ENCODE measurements at regions not wholly inside any gene's neighbourhood (a gene's known extent, or its start where the extent isn't known, plus 50 kb on each side); places are given as distances from the start of the nearest gene placed in this dataset.
A peak's percentile ranks its signal among the peaks of the same experiment; 100 is the strongest.
"Not testable (repeated sequence)": the region's sequence is repeated elsewhere in the genome, so short reads cannot be mapped to it uniquely, and the experiment has no call there.

DNA sequence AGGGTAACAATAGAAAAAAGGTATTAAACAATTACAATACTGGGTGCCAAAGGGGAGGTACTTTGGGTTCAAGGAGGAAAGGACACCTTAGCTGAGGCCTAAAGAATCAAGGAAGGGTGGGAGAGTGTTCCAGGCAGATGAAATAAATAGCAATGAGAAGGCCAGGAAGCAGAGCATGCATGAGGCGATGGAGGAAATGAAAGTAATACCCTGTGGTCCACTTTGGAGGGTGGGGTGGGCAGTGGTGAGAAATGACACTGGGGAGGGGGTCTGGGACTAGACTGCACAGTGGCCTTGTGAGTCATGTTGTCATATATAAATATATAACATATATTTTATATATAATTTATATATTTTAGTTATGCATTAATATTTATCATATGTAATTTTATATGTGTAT is 55.9 kb downstream of the BHLHE40 start:
- DNase-seq (ENCODE audit: low read depth): no peak

DNA sequence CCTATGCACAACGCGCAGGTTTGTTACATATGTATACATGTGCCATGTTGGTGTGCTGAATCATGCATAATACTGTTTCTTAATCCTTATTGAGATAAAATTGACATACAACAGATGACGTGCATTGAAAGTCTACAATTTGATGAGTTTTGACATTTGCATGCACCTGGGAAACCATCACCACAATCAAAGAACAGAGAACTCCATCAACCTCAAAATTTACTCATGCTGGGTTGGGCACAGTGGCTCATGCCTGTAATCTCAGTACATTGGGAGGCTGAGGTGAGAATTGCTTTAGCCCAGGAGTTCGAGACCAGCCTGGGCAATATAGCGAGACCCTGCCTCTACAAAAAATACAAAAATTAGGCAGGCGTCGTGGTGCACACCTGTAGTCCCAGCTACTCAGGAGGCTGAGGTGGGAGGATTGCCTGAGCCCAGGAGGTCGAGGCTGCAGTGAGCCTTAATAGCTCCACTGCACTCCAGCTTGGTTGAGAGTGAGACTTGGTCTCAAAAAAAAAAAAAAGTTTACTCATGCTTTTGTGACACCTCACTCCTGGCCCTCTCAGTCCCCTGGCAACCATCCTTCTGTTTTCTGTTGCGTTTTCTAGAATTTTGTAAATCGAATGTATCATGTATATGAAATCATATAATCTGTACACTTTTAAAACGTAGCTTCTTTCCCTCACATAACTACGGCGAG is 56.6 kb downstream of the BHLHE40 start:
- DNase-seq (ENCODE audit: low read depth): no peak

DNA sequence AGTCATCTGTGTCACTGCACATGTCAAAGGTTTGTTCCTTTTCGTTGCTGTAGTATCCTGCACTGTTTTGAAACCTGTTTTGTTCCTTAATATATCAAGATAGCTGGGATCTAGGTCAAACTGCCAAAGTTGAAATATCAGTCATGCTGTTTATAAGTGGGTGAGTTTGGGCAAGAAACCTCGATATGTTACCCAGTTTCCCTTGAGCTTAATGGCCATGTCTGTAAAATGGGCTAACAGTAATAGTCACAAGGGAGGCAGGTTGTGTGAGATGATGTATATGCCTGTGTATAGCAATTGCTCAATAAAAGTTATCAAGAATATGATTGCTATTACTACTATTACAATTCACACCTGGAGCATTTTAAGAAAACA is 57.1 kb downstream of the BHLHE40 start:
- DNase-seq (ENCODE audit: low read depth): no peak

DNA sequence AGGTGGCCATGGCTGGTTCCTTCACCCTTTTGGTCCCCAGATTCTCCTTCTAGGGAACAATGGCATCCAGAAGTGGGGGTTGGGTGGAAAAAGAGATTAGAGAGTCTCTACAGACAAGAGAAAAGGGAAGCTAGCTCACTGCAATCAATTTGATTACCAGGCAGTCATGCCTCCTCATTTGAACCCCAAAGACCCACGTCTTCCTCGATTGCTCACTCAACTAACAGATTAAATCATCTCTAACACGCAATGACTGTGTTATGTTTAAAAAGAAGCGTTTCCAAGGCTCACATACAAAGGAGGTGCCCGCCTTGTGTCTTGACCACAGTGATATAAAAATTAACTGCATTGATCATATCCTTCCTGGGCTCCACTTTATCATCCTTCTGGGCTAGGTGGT is 57.6 kb downstream of the BHLHE40 start:
- DNase-seq (ENCODE audit: low read depth): no peak

DNA sequence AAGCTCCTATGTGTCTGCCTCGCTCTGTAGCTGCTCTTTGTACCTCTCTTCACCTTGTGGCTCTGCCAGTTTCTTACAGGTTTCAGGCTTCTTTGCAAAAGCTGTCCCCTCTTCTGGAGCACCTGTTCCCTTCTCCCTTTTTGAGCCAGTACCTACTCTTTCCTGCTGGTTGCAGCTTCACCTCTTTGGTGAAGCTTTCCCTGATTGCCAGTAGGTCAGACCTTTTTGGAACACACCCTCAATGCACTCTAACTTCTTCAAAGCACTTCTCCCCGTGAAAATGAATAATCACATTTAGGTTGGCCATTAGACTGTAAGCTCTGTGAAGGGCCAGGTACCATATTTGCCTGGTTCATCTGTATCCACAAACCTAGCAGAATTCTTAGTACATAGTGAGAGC is 60.3 kb downstream of the BHLHE40 start:
- DNase-seq (ENCODE audit: low read depth): no peak

DNA sequence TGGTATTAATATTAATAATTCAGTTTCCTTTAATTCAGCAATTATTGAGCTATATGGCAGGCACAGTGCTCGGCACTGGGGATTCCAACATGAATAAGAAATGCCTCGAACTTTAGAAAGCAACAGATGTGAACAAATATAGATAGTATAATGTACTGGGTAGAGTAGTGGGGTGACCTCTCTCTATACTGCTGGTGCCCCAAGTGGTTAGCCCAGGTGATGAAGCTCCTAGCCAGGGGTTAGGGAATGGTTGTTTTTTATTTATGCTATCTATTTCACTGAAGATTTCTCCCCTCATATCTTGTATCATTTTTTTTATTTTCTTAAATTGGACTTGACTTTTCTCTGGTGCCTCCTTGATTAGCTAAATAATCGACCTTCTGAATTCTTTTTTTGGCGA is 62.1 kb downstream of the BHLHE40 start:
- DNase-seq (ENCODE audit: low read depth): no peak

DNA sequence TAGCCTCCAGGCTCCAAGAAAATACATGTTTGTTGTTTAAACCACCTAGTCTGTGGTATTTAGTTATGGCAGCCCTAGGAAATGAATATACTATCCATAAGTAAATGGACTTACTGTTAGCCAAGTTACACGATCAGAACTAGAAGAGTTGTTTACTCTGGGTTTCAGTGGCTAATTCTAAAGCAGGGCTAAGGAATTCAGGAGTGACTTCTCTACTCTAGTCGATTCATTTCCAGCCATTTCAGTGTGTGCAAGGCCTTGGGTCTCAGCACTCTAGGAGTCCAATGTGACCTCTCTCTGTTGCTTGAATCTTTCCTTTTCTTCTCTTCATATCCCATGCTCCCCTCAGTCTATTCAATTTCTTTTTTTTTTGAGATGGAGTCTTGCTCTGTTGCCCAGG is 66.7 kb downstream of the BHLHE40 start:
- no peak for DNase-seq (ENCODE audit: low read depth)

DNA sequence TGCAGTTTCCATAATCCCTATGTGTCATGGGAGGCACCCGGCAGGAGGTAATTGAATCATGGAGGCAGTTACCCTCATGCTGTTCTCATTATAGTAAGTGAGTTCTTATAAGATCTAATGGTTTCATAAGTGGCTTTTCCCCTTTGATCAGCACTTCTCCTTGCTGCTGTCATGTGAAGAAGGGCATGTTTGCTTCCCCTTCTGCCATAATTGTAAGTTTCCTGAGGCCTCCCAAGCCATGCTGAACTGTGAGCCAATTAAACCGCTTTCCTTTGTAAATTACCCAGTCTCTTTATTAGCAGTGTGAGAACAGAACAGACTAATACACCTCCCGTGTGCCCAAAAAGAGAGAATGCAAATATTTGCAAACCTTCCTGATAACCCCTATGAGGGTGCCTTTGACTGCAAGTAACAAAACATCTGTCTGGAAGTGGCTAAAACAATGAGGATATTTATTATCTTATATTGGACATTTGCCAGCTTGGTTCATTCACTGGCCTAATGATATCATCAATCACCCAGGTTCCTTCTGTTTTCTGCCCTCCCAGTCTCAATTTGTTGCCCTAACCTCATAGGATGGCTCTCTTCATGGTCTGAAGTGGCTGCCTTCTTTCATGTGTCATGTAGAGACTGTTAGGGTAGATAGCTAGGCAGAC is 68.7 kb downstream of the BHLHE40 start:
- no peak for DNase-seq (ENCODE audit: low read depth)

DNA sequence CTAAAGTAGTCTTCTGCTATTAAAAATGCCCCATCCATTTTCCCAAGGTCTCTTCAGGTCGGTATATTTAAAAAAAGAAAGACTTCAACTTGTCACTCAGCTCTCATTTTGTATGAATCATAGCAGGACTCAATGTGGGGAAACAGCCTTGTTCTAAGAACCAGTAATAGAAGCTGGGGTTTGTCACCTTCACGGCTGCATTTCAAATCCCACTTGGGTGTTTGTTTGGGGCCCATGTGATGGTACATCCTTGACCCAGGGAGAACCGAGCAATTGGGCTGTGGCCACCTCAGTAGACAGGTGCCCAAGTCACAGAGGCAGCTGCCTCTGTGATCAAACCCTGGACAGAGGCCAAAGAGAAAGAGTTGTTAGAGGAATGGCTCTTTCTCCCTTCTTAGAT is 70.3 kb upstream of the ARL8B start:
- DNase-seq (ENCODE audit: low read depth): no peak

DNA sequence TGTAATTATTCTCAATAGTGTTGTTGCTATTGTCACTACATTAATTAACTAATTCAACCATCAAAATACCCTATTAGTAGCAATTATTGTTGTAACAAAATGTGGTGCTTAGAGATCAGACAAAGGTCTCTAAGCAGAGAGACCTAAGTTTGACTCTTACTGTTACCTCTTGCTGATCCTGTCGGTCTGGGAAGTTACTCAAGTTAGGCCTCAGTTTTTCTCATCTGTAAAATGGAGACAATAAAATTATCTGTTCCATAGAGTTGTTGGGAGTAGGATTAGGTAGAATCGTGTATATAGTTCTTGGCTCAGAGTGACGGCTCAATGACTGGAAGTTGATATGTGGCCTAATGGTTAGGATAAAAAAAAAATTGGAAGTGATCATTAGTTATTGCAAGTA is 69.8 kb upstream of the ARL8B start:
- DNase-seq (ENCODE audit: low read depth): no peak

DNA sequence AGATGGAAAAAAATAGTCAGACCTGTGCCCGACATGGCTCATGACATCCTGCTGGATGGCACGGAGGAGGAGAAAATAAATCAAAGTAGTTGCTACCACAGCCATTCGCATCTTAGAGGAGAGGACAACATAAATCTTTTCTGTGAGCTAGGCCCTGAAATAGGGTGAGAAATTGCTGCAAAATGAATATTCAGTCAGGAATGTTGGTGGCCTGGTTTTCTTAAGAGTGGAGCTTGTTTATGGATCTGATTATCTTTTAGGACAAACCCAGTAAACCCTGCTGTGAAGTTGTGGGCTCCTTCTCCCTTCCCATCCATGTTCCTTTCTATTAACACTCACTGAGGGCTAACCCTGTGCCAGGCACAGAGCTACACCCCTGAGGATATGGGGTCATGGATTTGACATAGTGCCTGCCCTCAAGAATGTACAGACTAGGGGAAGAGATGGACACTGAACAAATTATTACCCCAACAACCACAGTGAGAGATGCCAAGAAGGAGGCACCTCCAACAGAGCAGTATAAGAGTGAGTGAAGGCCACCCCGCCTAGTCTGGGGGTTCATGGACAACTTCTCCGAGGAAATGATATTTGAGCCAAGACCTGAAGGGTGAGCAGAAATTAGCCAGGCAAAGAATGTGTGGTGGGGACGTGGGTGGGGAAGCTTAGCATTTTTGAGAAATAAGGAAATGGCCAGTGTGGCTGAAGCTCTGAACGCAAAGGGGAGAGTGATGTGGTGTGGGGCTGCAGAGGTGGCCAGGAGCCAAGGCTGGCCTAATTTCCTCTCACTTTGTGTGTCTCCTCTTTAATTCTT is 68.9 kb upstream of the ARL8B start:
- no peak for DNase-seq (ENCODE audit: low read depth)

DNA sequence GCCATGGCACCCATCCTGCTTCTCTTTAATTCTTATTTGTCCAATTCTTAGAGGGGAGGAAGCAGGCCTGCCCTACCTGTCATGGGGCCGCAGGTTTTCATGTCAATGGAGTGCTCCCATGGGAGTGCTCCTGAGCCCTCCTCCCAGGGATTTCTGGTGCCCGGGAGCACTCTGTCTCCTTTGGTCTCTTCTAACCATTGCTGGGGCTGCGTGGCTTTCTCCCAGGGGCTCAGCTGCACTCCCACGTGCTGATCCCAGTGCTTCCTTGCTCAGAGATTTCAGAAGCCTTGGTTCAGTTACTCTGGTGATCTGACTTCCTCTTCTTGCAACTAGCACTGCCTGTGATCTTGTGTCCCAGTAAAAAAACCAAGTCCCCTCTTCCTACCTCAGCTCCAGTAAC is 68.0 kb upstream of the ARL8B start:
- no peak for DNase-seq (ENCODE audit: low read depth)

DNA sequence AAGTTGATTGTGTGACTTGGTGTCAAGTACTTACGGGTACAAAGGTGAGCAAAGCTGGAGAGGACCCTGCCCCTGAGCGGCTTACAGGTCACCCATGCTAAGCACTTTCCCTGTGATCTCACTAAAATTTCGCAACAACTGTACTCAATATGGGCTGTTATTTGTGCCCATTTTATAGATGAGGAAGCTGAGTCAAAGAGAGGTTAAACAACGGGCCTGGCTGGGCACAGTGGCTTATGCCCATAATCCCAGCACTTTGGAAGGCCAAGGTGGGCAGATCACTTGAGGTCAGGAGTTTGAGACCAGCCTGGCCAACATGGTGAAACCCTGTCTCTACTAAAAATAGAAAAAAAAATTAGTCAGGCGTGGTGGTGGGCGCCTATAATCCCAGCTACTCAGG is 67.5 kb upstream of the ARL8B start:
- not testable (repeated sequence) for DNase-seq (ENCODE audit: low read depth)

DNA sequence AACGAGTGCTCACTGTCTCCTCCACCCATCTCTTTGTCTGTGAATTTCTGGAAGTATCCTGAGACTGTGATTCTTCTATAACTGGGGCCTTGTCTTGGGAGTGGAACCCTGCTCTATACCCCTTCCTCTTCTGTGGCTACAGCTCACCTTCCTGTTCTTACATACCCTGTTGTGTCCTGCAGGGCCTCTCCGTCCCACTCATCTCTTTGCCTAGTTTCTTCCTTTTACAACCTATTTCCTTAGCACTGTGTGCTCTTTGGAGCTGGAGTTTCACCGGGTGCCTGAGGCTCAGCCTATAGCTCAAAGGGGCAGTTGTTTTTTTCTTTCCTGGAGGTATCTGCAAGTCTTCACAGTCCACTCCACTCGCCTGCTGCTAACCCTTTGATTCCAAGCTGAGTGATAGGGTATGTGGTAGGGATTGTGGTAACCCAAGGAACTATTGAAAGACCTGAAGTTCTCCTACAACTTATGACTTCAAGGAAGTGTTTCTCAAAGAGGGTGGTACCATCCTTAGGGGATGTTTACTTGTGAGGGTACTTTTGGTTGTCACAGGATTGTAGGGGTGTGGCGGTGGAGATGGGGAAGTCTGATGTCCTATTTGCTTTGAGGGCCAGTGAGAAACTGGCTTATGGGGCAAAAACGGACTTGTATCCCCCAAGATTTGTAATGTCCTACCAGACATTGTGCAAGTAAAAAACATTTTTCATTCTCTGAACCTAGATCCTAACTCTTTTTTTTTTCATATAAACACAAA is 66.6 kb upstream of the ARL8B start:
- DNase-seq (ENCODE audit: low read depth): no peak

DNA sequence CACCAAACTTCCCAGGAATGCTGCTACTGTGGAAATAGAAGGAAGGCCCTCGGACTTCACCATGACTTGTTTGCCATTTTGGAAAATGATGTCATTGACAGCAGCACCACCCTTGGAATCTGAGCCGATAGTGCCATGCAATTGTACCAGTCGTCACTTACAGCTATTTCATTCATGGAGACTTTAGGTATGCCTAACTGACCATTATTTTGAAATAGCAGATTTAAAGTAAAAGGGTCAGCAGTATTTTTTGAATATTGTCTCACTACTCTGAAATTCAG is 66.0 kb upstream of the ARL8B start:
- no peak for DNase-seq (ENCODE audit: low read depth)

DNA sequence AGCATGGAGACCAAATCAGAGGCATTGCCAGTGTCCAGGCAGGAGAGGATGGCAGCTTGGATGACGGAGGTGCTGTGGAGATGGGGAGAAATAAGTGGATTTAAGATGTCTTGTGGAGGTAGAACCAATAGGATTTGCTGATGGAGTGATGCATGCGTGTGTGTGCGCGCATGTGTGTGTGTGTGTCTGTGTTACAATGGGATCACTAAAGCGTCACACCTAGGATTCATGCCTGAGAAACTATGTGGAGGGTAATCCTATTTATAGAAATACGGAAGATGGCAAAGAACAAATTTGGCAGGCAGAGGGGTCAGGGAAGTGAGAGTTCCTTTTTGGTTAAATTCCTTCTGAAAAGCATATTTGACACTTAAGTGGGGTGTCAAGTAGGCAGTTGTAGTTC is 64.8 kb upstream of the ARL8B start:
- no peak for DNase-seq (ENCODE audit: low read depth)

DNA sequence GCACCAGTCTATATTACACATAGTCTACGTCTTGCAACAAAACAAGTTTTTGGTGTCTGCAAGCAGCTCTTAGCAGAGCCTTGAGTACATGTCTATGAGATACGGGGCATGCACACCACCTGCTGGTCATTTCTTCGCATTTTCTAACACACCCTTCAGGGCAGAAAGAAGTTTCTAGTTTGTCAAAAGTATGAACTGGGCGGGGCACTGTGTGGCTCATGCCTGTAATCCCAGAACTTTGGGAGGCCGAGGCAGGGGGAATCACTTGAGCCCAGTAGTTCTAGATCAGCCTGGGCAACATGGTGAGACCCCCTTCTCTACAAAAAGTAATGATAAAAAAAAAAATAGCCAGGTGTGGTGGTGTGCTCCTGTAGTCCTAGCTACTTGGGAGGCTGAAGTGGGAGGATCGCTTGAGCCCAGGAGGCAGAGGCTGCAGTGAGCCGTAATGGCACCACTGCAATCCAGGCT is 64.2 kb upstream of the ARL8B start:
- DNase-seq (ENCODE audit: low read depth): peak; percentile 82

DNA sequence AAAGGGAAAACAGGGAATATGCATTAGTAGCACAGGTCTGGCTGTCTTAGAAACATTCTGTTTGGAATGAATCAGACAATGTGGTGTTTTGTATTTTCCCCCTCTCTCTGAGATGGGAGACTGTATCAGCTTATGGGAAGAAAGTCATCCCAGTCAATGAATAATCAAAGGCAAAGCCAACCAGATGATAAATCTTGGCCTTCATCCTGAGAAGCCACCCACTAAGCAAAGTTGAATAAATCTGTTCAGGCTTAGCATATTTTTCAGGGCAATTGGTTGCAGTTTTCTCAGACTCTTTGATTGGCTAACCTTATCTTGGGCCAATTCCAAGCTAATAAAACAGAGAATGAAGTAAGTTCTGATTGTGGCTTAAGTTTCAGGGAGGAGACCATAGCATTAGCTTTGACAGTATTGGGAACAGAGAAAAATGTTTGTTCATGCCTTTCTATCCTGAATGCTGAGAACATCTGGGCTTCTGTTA is 63.6 kb upstream of the ARL8B start:
- DNase-seq (ENCODE audit: low read depth): peak; percentile 49

DNA sequence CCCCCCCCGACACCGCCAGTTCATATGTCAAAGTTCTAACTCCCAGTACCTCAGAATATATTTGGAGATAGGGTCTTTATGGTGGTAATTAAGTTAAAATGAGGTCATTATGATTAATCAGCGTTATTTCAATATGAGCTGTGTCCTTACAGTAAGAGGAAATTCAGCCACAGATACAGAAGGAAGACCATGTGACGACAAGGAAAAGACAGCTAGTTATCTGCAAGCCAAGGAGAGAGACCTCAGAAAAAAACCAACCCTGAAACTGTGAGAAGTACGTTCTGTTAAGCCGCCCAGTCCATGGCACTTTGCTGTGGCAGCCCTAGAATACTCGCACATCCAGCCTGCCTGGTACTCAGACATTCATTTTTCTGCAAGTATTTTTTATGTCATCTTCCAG is 62.3 kb upstream of the ARL8B start:
- no peak for DNase-seq (ENCODE audit: low read depth)

DNA sequence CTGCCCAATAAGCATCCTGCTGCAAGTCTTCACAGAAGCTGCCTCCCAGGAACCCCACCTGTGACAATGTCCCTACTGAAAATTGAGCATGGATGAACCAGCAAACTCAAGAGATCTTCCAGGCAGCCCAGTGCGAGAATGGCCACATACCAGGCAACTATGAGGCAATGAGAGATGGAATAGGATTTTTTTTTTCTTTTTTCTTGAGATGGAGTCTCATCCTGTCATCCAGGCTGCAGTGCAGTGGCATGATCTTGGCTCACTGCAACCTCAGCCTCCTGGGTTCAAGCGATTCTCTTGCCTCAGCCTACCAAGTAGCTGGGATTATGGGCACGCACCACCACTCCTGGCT is 60.9 kb upstream of the ARL8B start:
- DNase-seq (ENCODE audit: low read depth): no peak

DNA sequence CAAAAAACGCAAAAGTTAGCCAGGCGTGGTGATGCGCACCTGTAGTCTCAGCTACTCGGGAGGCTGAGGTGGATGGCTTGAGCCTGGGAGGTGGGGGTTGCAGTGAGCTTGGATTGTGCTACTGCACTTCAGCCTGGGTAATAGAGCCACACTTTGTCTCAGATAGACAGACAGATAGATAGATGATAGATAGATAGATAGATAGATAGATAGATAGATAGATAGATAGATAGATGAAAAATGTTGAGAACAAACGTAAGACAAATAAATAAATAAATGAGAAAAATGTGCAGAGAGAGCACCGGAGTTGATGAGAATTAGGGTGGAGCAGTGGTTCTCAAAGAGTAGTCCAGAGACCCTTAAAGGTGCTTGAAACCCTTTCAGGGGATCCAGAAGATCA is 58.4 kb upstream of the ARL8B start:
- DNase-seq (ENCODE audit: low read depth): no peak

DNA sequence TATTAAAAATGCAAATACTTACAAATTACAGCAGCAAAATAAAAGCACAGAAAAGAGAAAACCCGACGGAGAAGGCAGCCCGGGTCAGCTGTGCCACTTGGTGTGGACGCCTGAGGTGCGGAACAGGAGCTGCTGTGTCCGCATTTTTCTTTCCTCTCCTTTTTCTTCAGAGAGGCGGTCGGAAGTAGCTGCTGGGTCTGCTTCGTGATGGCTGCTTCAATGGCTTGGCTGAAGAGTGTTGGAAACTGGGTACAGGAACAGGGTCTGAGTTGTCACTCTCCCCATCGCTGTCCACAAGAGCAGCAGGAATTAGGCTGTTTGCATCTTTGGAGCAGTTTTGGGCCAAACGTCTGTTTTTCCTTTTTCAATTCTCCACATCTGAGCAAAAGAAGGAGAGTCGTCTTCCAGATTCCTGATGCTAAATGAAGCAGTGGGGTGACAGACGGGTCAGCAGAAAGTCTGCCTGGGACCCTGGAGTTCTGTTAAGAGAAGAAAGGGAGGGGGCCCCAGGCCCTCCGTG is 53.5 kb upstream of the ARL8B start:
- DNase-seq (ENCODE audit: low read depth): no peak

DNA sequence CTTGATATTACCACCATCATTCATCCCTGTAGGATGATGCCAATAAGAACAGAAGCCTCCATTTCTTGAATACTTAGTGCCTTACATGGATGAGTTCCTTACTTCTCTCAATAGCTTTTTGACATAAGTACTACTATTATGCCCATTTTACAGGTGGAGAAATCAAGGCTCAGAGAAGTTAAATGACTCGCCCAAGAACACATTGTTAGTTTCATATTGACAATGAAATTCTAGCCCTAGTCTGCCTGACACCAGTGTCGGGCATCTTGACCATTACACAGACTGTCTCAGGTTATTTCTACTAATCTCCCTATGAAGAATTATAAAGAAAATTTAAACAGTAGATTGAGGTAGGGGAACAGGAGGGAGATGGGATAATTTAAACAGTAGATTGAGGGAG is 52.5 kb upstream of the ARL8B start:
- DNase-seq (ENCODE audit: low read depth): no peak

Measured in non-pigmented ciliary epithelial cell (primary cell).